ENCODE measurements at regions not wholly inside any gene's neighbourhood (a gene's known extent, or its start where the extent isn't known, plus 50 kb on each side); places are given as distances from the start of the nearest gene placed in this dataset.

DNA sequence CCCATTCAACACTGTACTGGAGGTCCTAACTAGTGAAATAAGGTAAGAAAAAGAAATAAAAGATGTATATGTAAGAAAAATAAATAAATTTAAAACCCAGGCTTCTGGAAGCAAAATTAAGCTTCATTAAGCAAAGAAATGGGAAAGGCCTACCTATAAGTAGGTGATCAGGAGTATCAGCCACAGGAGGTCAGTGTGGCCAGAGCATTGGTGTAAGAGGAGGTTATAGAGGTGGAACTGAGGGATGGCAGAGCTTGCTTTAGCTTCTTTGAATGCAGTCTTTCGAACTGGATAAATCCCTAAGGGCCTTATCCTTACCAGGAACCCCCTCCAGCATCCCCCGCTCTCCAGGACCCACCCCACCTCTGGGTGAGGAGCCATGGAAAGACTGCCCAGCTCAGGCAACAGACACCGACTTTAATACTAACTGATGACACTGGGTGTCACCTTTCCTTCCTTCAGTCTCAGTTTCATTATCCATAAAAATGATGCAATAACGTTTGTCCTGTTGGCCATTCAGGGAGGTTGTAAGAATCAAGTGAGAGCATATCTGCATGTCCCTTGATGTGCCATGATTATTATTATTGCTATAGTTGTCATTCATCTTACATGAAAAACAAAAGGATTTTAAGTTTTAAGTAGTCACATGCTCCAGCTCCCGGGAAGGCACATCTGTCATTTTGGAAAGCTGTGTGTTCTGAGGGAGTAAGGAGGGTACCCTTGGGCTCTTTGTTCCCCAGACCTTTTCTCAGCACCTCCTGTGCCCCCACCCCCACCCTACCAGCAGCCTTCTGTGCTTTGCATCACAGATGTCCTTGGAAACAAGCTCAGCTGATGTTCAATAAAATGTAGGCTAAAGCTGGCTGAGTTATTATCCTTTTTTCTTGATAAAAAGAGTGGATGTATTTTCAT is 50.8 kb upstream of the CTNNA1 start:
- H3K9me3 ChIP-seq (ENCODE audit: insufficient read depth, low read depth, low read length): no peaks in the 10 kb centered on the region
- peaks cover 12% of the 10 kb centered on the region for H3K4me1 ChIP-seq (ENCODE audit: insufficient read depth, low read length)
- H3K27me3 ChIP-seq (ENCODE audit: insufficient read depth, low read length): no peaks in the 10 kb centered on the region
- TF ChIP-seq EZH2 (IDR thresholded peaks at IDR 0.05; ENCODE audit: insufficient read depth, low read length): no peak
- TF ChIP-seq, protein P1, sequence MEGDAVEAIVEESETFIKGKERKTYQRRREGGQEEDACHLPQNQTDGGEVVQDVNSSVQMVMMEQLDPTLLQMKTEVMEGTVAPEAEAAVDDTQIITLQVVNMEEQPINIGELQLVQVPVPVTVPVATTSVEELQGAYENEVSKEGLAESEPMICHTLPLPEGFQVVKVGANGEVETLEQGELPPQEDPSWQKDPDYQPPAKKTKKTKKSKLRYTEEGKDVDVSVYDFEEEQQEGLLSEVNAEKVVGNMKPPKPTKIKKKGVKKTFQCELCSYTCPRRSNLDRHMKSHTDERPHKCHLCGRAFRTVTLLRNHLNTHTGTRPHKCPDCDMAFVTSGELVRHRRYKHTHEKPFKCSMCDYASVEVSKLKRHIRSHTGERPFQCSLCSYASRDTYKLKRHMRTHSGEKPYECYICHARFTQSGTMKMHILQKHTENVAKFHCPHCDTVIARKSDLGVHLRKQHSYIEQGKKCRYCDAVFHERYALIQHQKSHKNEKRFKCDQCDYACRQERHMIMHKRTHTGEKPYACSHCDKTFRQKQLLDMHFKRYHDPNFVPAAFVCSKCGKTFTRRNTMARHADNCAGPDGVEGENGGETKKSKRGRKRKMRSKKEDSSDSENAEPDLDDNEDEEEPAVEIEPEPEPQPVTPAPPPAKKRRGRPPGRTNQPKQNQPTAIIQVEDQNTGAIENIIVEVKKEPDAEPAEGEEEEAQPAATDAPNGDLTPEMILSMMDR (IDR thresholded peaks at IDR 0.05; ENCODE audit: insufficient read depth, low read depth, low read length): no peak
- Mint-ChIP-seq H3K9me3 (ENCODE audit: unreplicated experiment) (no peaks in the 10 kb centered on the region), H3K27ac (ENCODE audit: unreplicated experiment) (no peak overlapping the region), H3K4me1 (ENCODE audit: low read depth, unreplicated experiment) (peaks cover 22% of the 10 kb centered on the region), H3K27me3 (ENCODE audit: low read depth, unreplicated experiment) (peaks cover 6% of the 10 kb centered on the region), H3K36me3 (ENCODE audit: low read depth, unreplicated experiment) (no peaks in the 10 kb centered on the region), H3K4me3 (ENCODE audit: unreplicated experiment) (no peak overlapping the region)
- H3K9ac ChIP-seq (ENCODE audit: low read length): no peak overlapping the region
- no peaks in the 10 kb centered on the region for H4K20me1 ChIP-seq (ENCODE audit: insufficient read depth, low read length)
- no peak overlapping the region for H3K4me3 ChIP-seq (ENCODE audit: insufficient read depth, low read depth, low read length)
- FAIRE-seq (no peak), DNase-seq (ENCODE audit: low read depth) (no peak)
- H3K4me2 ChIP-seq (ENCODE audit: low read length): no peak overlapping the region
- H3K27ac ChIP-seq (ENCODE audit: low read depth, low read length): no peak overlapping the region
- H2AFZ ChIP-seq (ENCODE audit: low read depth, low read length): no peak overlapping the region
- no peaks in the 10 kb centered on the region for H3K79me2 ChIP-seq (ENCODE audit: insufficient read depth, low read length)
- no peaks in the 10 kb centered on the region for H3K36me3 ChIP-seq (ENCODE audit: insufficient read depth, low read length)

GRCh38 chr5:138701678-138702077 is 51.5 kb upstream of the CTNNA1 start:
- H3K4me1 ChIP-seq (ENCODE audit: insufficient read depth, low read length): peaks cover 11% of the 10 kb centered on the region
- H3K4me3 Mint-ChIP-seq (ENCODE audit: unreplicated experiment): no peak overlapping the region
- H3K9ac ChIP-seq (ENCODE audit: low read length): no peak overlapping the region
- H3K36me3 ChIP-seq (ENCODE audit: insufficient read depth, low read length): no peaks in the 10 kb centered on the region
- H3K27ac Mint-ChIP-seq (ENCODE audit: unreplicated experiment): no peak overlapping the region
- H3K9me3 ChIP-seq (ENCODE audit: insufficient read depth, low read depth, low read length): no peaks in the 10 kb centered on the region
- H3K27me3 ChIP-seq (ENCODE audit: insufficient read depth, low read length): no peaks in the 10 kb centered on the region
- TF ChIP-seq EZH2 (IDR thresholded peaks at IDR 0.05; ENCODE audit: insufficient read depth, low read length): no peak
- TF ChIP-seq, protein P1 (IDR thresholded peaks at IDR 0.05; ENCODE audit: insufficient read depth, low read depth, low read length): no peak
- DNase-seq (ENCODE audit: low read depth) (no peak), FAIRE-seq (no peak)
- H3K4me1 Mint-ChIP-seq (ENCODE audit: low read depth, unreplicated experiment): peaks cover 18% of the 10 kb centered on the region
- H3K9me3 Mint-ChIP-seq (ENCODE audit: unreplicated experiment): no peaks in the 10 kb centered on the region
- no peak overlapping the region for H3K4me3 ChIP-seq (ENCODE audit: insufficient read depth, low read depth, low read length)
- no peak overlapping the region for H2AFZ ChIP-seq (ENCODE audit: low read depth, low read length)
- no peaks in the 10 kb centered on the region for H3K79me2 ChIP-seq (ENCODE audit: insufficient read depth, low read length)
- no peak overlapping the region for H3K27ac ChIP-seq (ENCODE audit: low read depth, low read length)
- H3K36me3 Mint-ChIP-seq (ENCODE audit: low read depth, unreplicated experiment): no peaks in the 10 kb centered on the region
- H3K27me3 Mint-ChIP-seq (ENCODE audit: low read depth, unreplicated experiment): peaks cover 6% of the 10 kb centered on the region
- H4K20me1 ChIP-seq (ENCODE audit: insufficient read depth, low read length): no peaks in the 10 kb centered on the region
- no peak overlapping the region for H3K4me2 ChIP-seq (ENCODE audit: low read length)
